ENCODE measurements at regions not wholly inside any gene's neighbourhood (a gene's known extent, or its start where the extent isn't known, plus 50 kb on each side); places are given as distances from the start of the nearest gene placed in this dataset.

GRCh38 chr20:11011653-11012052 lies 337.9 kb upstream of the JAG1 start:
- Histone ChIP-seq H3K9me3 (ENCODE audit: control insufficient read depth in 5 of 5, low read length in 5 of 5) (peaks cover 0 to 8% (median 0%) of the 10 kb centered on the region in 5 donors), H3K4me3 (ENCODE audit: low read depth in 1 of 5, low read length in 5 of 5) (no peak overlapping the region), H3K27me3 (ENCODE audit: control insufficient read depth in 5 of 5, insufficient read depth in 4 of 5, low read length in 5 of 5) (no peaks in the 10 kb centered on the region), H3K4me1 (ENCODE audit: control insufficient read depth in 5 of 5, insufficient read depth in 5 of 5, low read length in 5 of 5) (peaks cover 0 to 9% (median 3%) of the 10 kb centered on the region in 5 donors), H3K9ac (ENCODE audit: low read length in 5 of 5) (no peak overlapping the region), H3K36me3 (ENCODE audit: control insufficient read depth in 5 of 5, insufficient read depth in 5 of 5, low read length in 5 of 5) (no peaks in the 10 kb centered on the region), H3K27ac (ENCODE audit: low read depth, low read length) (no peak overlapping the region)

- Histone ChIP-seq H3K9ac (ENCODE audit: low read length in 5 of 5) (no peak overlapping the region), H3K4me1 (ENCODE audit: control insufficient read depth in 5 of 5, insufficient read depth in 5 of 5, low read length in 5 of 5) (peaks cover 0 to 9% (median 3%) of the 10 kb centered on the region in 5 donors), H3K36me3 (ENCODE audit: control insufficient read depth in 5 of 5, insufficient read depth in 5 of 5, low read length in 5 of 5) (no peaks in the 10 kb centered on the region), H3K27me3 (ENCODE audit: control insufficient read depth in 5 of 5, insufficient read depth in 4 of 5, low read length in 5 of 5) (no peaks in the 10 kb centered on the region), H3K9me3 (ENCODE audit: control insufficient read depth in 5 of 5, low read length in 5 of 5) (no peaks in the 10 kb centered on the region), H3K4me3 (ENCODE audit: low read depth in 1 of 5, low read length in 5 of 5) (no peak overlapping the region), H3K27ac (ENCODE audit: low read depth, low read length) (peak overlapping the region; percentile 73)
Measured at GRCh38 chr20:11012975-11013374, 339.2 kb upstream of the JAG1 start.

- Histone ChIP-seq H3K9me3 (ENCODE audit: control insufficient read depth in 5 of 5, low read length in 5 of 5) (no peaks in the 10 kb centered on the region), H3K36me3 (ENCODE audit: control insufficient read depth in 5 of 5, insufficient read depth in 5 of 5, low read length in 5 of 5) (no peaks in the 10 kb centered on the region), H3K4me1 (ENCODE audit: control insufficient read depth in 5 of 5, insufficient read depth in 5 of 5, low read length in 5 of 5) (peaks cover 0 to 13% (median 5%) of the 10 kb centered on the region in 5 donors), H3K4me3 (ENCODE audit: low read depth in 1 of 5, low read length in 5 of 5) (no peak overlapping the region), H3K27me3 (ENCODE audit: control insufficient read depth in 5 of 5, insufficient read depth in 4 of 5, low read length in 5 of 5) (no peaks in the 10 kb centered on the region), H3K27ac (ENCODE audit: low read depth, low read length) (peak overlapping the region; percentile 73), H3K9ac (ENCODE audit: low read length in 5 of 5) (no peak overlapping the region)
Measured at GRCh38 chr20:11013801-11014200, 340.0 kb upstream of the JAG1 start.

- Histone ChIP-seq H3K27me3 (ENCODE audit: control insufficient read depth in 5 of 5, insufficient read depth in 4 of 5, low read length in 5 of 5) (no peaks in the 10 kb centered on the region), H3K9me3 (ENCODE audit: control insufficient read depth in 5 of 5, low read length in 5 of 5) (no peaks in the 10 kb centered on the region), H3K4me3 (ENCODE audit: low read depth in 1 of 5, low read length in 5 of 5) (no peak overlapping the region), H3K9ac (ENCODE audit: low read length in 5 of 5) (no peak overlapping the region), H3K27ac (ENCODE audit: low read depth, low read length) (no peak overlapping the region), H3K36me3 (ENCODE audit: control insufficient read depth in 5 of 5, insufficient read depth in 5 of 5, low read length in 5 of 5) (no peaks in the 10 kb centered on the region), H3K4me1 (ENCODE audit: control insufficient read depth in 5 of 5, insufficient read depth in 5 of 5, low read length in 5 of 5) (peaks cover 0 to 14% (median 5%) of the 10 kb centered on the region in 5 donors)
Measured at GRCh38 chr20:11015440-11015839, 341.6 kb upstream of the JAG1 start.

GRCh38 chr20:11017446-11017845 lies 343.6 kb upstream of the JAG1 start:
- no peak overlapping the region for H3K27ac ChIP-seq (ENCODE audit: low read depth, low read length)
- no peak overlapping the region for H3K9ac ChIP-seq (ENCODE audit: low read length in 5 of 5)
- no peaks in the 10 kb centered on the region for H3K36me3 ChIP-seq (ENCODE audit: control insufficient read depth in 5 of 5, insufficient read depth in 5 of 5, low read length in 5 of 5)
- H3K4me3 ChIP-seq (ENCODE audit: low read depth in 1 of 5, low read length in 5 of 5) = no peak overlapping the region
- H3K9me3 ChIP-seq (ENCODE audit: control insufficient read depth in 5 of 5, low read length in 5 of 5) = no peaks in the 10 kb centered on the region
- H3K4me1 ChIP-seq (ENCODE audit: control insufficient read depth in 5 of 5, insufficient read depth in 5 of 5, low read length in 5 of 5) = peaks cover 0 to 14% (median 5%) of the 10 kb centered on the region in 5 donors
- H3K27me3 ChIP-seq (ENCODE audit: control insufficient read depth in 5 of 5, insufficient read depth in 4 of 5, low read length in 5 of 5) = no peaks in the 10 kb centered on the region

GRCh38 chr20:11018668-11019170 lies 344.9 kb upstream of the JAG1 start:
- no peak overlapping the region for H3K9ac ChIP-seq (ENCODE audit: low read length in 5 of 5)
- H3K4me3 ChIP-seq (ENCODE audit: low read depth in 1 of 5, low read length in 5 of 5) = no peak overlapping the region
- H3K36me3 ChIP-seq (ENCODE audit: control insufficient read depth in 5 of 5, insufficient read depth in 5 of 5, low read length in 5 of 5) = no peaks in the 10 kb centered on the region
- H3K27ac ChIP-seq (ENCODE audit: low read depth, low read length) = no peak overlapping the region
- peaks cover 0 to 3% (median 0%) of the 10 kb centered on the region in 5 donors for H3K9me3 ChIP-seq (ENCODE audit: control insufficient read depth in 5 of 5, low read length in 5 of 5)
- peaks cover 0 to 6% (median 5%) of the 10 kb centered on the region in 5 donors for H3K4me1 ChIP-seq (ENCODE audit: control insufficient read depth in 5 of 5, insufficient read depth in 5 of 5, low read length in 5 of 5)
- no peaks in the 10 kb centered on the region for H3K27me3 ChIP-seq (ENCODE audit: control insufficient read depth in 5 of 5, insufficient read depth in 4 of 5, low read length in 5 of 5)

GRCh38 chr20:11020712-11021111 lies 346.9 kb upstream of the JAG1 start:
- H3K4me1 ChIP-seq (ENCODE audit: control insufficient read depth in 5 of 5, insufficient read depth in 5 of 5, low read length in 5 of 5) = peaks cover 0 to 6% (median 5%) of the 10 kb centered on the region in 5 donors
- H3K27ac ChIP-seq (ENCODE audit: low read depth, low read length) = no peak overlapping the region
- H3K27me3 ChIP-seq (ENCODE audit: control insufficient read depth in 5 of 5, insufficient read depth in 4 of 5, low read length in 5 of 5) = no peaks in the 10 kb centered on the region

GRCh38 chr20:11027224-11027623 lies 353.4 kb upstream of the JAG1 start:
- no peak overlapping the region for H3K9ac ChIP-seq (ENCODE audit: low read length in 5 of 5)
- H3K4me3 ChIP-seq (ENCODE audit: low read depth in 1 of 5, low read length in 5 of 5) = no peak overlapping the region
- no peak overlapping the region for H3K27ac ChIP-seq (ENCODE audit: low read depth, low read length)
- H3K9me3 ChIP-seq (ENCODE audit: control insufficient read depth in 5 of 5, low read length in 5 of 5) = peaks cover 0 to 8% (median 4%) of the 10 kb centered on the region in 5 donors
- H3K27me3 ChIP-seq (ENCODE audit: control insufficient read depth in 5 of 5, insufficient read depth in 4 of 5, low read length in 5 of 5) = no peaks in the 10 kb centered on the region
- no peaks in the 10 kb centered on the region for H3K36me3 ChIP-seq (ENCODE audit: control insufficient read depth in 5 of 5, insufficient read depth in 5 of 5, low read length in 5 of 5)
- H3K4me1 ChIP-seq (ENCODE audit: control insufficient read depth in 5 of 5, insufficient read depth in 5 of 5, low read length in 5 of 5) = no peaks in the 10 kb centered on the region

More at GRCh38 chr20:11020712-11021111, 346.9 kb upstream of the JAG1 start:
- Histone ChIP-seq H3K4me3 (ENCODE audit: low read depth in 1 of 5, low read length in 5 of 5) (no peak overlapping the region), H3K9me3 (ENCODE audit: control insufficient read depth in 5 of 5, low read length in 5 of 5) (peaks cover 0 to 3% (median 0%) of the 10 kb centered on the region in 5 donors), H3K36me3 (ENCODE audit: control insufficient read depth in 5 of 5, insufficient read depth in 5 of 5, low read length in 5 of 5) (no peaks in the 10 kb centered on the region), H3K9ac (ENCODE audit: low read length in 5 of 5) (no peak overlapping the region)

GRCh38 chr20:11030351-11030750 lies 356.6 kb upstream of the JAG1 start:
- no peaks in the 10 kb centered on the region for H3K4me1 ChIP-seq (ENCODE audit: control insufficient read depth in 5 of 5, insufficient read depth in 5 of 5, low read length in 5 of 5)
- H3K9me3 ChIP-seq (ENCODE audit: control insufficient read depth in 5 of 5, low read length in 5 of 5) = peaks cover 0 to 6% (median 4%) of the 10 kb centered on the region in 5 donors
- no peak overlapping the region for H3K9ac ChIP-seq (ENCODE audit: low read length in 5 of 5)
- no peak overlapping the region for H3K4me3 ChIP-seq (ENCODE audit: low read depth in 1 of 5, low read length in 5 of 5)
- no peaks in the 10 kb centered on the region for H3K36me3 ChIP-seq (ENCODE audit: control insufficient read depth in 5 of 5, insufficient read depth in 5 of 5, low read length in 5 of 5)
- H3K27me3 ChIP-seq (ENCODE audit: control insufficient read depth in 5 of 5, insufficient read depth in 4 of 5, low read length in 5 of 5) = no peaks in the 10 kb centered on the region
- no peak overlapping the region for H3K27ac ChIP-seq (ENCODE audit: low read depth, low read length)

- no peaks in the 10 kb centered on the region for H3K36me3 ChIP-seq (ENCODE audit: control insufficient read depth in 5 of 5, insufficient read depth in 5 of 5, low read length in 5 of 5)
Measured at GRCh38 chr20:11031300-11031699, 357.5 kb upstream of the JAG1 start.

More at GRCh38 chr20:11031300-11031699, 357.5 kb upstream of the JAG1 start:
- H3K9ac ChIP-seq (ENCODE audit: low read length in 5 of 5) = no peak overlapping the region
- H3K9me3 ChIP-seq (ENCODE audit: control insufficient read depth in 5 of 5, low read length in 5 of 5) = peaks cover 0 to 6% (median 4%) of the 10 kb centered on the region in 5 donors
- H3K4me3 ChIP-seq (ENCODE audit: low read depth in 1 of 5, low read length in 5 of 5) = no peak overlapping the region
- H3K27me3 ChIP-seq (ENCODE audit: control insufficient read depth in 5 of 5, insufficient read depth in 4 of 5, low read length in 5 of 5) = no peaks in the 10 kb centered on the region
- H3K4me1 ChIP-seq (ENCODE audit: control insufficient read depth in 5 of 5, insufficient read depth in 5 of 5, low read length in 5 of 5) = no peaks in the 10 kb centered on the region
- H3K27ac ChIP-seq (ENCODE audit: low read depth, low read length) = no peak overlapping the region

All from subcutaneous abdominal adipose tissue (tissue), 5 donors.